Suprapubic skin (tissue), 4 donors: ENCODE measurements at regions not wholly inside any gene's neighbourhood (a gene's known extent, or its start where the extent isn't known, plus 50 kb on each side); places are given as distances from the start of the nearest gene placed in this dataset.

Source experiments
- CTCF ChIP-seq, 2 donors: fragments of 200-600 bp in 1 of 2; fragments of 450-650 bp in 1 of 2; sonication (generic) in 1 of 2; IDR thresholded peaks; one replicate each; pipeline ENCODE4 v1.5.1; 2016 to 2019; ENCODE audit warnings: antibody characterized with exemption in 2 of 2, mild to moderate bottlenecking in 1 of 2, moderate library complexity in 1 of 2
- EP300 ChIP-seq: sonication (generic); formaldehyde crosslinking; IDR thresholded peaks from one replicate; pipeline ENCODE4 v1.6.1; 2017; ENCODE audit warnings: antibody characterized with exemption
- POLR2A ChIP-seq, 2 donors: fragments of 450-650 bp; IDR thresholded peaks; one replicate each; pipeline ENCODE4 v1.6.1; 2017; ENCODE audit warnings: antibody characterized with exemption in 2 of 2, mild to moderate bottlenecking in 2 of 2, moderate library complexity in 2 of 2
- POLR2AphosphoS5 ChIP-seq, 3 donors: sonication (generic); formaldehyde crosslinking; IDR thresholded peaks; one replicate each; pipeline ENCODE4 v1.6.1; 2017; ENCODE audit warnings: antibody characterized with exemption in 3 of 3

- no peak for TF ChIP-seq CTCF (IDR thresholded peaks at IDR 0.05)
- no peak for TF ChIP-seq POLR2A (IDR thresholded peaks at IDR 0.05)
- no peak for TF ChIP-seq EP300
- no peak for TF ChIP-seq POLR2AphosphoS5 (IDR thresholded peaks at IDR 0.05)
Measured at GRCh38 chr13:97076898-97077297, 82.6 kb upstream of the OXGR1 start.
